ENCODE measurements at regions not wholly inside any gene's neighbourhood (a gene's known extent, or its start where the extent isn't known, plus 50 kb on each side); places are given as distances from the start of the nearest gene placed in this dataset.
A peak's percentile ranks its signal among the peaks of the same experiment; 100 is the strongest.

DNA sequence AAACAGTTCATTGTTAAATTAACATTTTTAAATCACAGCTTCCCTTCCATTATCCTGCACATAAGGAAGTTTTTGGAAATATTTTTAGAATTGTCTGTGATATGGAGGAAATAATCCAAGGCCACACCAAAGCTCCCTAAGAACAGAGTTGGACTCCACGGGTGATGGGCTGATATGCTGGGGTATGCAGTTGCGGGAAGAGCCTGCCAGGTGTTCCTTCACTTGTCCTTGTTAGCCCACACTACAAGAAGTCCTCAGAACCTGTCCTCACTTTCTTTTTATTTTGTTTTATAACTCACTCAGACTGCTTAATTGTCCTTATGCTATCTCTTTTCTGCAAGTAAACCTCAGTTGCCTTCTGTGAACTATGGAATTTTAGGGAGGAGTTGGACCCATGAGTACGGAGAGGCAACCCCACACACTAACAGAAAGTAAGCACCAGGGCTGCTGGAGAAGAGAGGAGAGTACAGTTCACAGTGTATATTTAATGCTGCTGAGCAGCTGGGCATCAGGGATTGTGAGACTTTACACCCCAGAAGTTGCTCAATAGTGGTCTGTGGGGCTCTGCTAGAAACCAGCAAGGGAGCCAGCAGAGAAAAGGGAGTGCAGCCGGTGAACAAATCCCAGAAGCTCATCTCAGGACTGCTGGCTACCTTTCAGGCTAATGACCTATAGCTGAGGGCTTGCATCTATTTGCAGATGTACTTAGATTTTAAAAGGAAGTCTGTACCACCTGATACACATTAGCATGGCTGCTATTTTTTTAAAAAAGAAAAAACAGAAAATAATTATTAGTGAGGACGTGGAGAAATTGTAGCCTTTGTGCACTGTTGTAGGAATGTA lies 64.6 kb upstream of the FOXN2 start:
- peak in 1 of 4 donors; percentile 7 for DNase-seq (ENCODE audit: low read depth in 4 of 4, low spot score in 3 of 4)

DNA sequence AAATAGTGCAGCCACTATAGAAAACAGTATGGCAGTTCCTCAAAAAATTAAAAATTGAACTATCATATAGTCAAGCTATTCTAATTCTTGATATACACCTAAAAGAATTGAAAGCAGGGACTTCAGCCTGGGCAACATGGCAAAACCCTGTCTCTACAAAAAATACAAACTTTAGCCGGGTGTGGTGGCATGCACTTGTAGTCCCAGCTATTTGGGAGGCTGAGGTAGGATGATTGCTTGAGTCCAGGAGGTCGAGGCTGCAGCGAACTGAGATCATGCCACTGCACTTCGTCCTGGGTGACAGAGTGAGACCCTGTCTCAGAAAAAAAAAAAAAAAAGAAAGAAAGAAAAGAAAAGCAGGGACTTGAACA lies 64.0 kb upstream of the FOXN2 start:
- no peak for DNase-seq (ENCODE audit: low read depth in 4 of 4, low spot score in 3 of 4)

DNA sequence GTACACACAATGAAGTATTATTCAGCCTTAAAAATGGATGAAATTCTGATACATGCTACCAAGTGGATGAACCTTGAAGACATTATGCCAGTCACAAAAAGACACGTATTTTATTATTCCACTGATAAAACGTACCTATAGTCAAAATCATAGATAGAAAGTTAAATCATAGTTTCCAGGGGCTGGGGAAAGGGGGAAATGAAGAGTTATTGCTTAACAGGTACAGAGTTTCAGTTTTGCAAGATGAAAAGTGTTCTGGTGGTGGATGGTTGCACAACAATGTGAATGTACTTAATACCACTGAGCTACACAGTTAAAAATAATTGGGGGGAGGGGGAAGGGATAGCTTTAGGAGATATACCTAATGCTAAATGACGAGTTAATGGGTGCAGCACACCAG lies 63.5 kb upstream of the FOXN2 start:
- DNase-seq (ENCODE audit: low read depth in 4 of 4, low spot score in 3 of 4), result no peak

DNA sequence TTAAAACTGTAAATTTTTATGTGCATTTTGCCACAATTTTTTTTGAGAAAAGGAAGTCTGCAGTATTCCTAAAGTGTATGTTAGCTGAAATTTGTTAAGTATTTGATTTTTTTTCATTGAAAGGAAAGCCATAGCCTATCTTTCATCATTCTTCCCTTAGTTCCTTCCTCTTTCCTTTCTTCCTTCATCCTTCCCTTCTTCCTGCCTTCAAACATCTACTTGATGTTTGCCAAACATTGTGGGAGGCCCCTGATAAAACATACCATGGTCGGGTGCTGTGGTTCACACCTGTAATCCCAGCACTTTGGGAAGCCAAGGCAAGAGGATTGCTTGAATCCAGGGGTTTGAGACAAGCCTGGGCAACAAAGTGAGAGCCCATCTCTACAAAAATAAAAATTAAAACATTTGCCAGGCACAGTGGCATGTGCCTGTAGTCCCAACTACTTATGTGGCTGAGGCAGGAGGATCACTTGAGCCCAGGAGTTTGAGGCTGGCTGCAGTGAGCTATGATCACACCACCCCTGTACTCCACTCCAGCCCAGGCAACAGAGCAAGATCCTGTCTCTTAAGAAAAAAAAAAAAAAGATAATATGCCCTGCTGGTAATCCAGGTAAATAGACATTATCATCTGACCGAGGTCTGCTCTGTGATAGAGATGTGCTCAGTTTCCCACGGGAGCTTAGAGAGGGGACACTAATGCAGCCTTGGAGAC lies 62.9 kb upstream of the FOXN2 start:
- DNase-seq (ENCODE audit: low read depth in 4 of 4, low spot score in 3 of 4), result no peak

DNA sequence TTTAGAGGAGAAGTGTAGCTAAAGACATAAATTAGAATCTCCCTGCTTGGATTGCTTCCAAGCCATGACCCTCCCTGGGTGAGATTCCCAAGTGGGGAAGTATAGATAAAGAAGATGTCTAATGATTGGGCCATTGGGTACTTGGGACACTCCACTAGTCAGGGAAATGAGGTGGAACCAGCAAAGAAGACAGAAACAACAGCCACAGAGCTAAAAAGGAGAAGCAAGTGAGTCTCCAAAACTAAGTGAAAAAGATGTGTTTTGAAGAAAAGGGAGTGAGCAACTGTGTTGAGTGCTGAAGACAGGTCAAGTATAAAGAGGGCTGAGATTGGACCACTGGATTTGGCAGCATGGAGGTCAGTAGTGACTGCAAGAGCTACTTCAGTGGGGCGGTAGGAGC lies 61.2 kb upstream of the FOXN2 start:
- no peak for DNase-seq (ENCODE audit: low read depth in 4 of 4, low spot score in 3 of 4)

DNA sequence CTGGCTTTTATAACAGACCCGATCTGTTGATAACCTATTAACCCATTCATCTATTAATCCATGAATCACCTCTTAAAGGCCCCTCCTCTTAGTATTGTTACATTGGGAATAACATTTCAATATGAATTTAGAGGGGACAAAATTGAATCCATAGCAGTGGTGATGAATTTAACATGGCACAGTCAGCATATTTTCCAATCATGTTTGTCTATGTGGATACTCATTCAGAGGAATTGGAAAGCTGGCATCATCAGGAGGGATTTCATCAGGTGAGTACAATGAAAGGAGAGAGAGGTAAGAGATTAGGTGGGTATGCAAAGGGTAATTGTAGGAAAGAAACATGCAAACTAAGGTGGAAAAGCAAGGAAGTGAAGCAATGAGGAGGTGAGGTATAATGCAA lies 59.6 kb upstream of the FOXN2 start:
- no peak for DNase-seq (ENCODE audit: low read depth in 4 of 4, low spot score in 3 of 4)

DNA sequence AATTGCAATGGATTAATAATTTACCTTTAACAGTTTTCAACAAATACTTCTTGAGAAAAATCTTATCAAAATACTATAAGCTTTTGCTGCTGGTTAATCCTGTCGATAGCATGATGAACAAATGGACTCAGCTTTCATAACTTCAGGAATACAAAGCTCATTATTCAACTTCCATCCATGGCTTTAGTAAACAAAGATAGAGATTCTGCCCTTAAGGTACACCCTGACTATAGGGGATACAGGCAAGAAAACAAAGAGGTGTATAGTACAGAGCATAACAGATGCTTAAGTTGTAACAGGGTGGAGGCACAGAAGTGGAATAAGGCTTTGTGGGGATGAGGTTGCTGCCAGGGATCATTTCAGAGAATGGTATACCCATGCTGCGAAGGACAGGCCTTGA lies 57.0 kb upstream of the FOXN2 start:
- DNase-seq (ENCODE audit: low read depth in 4 of 4, low spot score in 3 of 4), result no peak

DNA sequence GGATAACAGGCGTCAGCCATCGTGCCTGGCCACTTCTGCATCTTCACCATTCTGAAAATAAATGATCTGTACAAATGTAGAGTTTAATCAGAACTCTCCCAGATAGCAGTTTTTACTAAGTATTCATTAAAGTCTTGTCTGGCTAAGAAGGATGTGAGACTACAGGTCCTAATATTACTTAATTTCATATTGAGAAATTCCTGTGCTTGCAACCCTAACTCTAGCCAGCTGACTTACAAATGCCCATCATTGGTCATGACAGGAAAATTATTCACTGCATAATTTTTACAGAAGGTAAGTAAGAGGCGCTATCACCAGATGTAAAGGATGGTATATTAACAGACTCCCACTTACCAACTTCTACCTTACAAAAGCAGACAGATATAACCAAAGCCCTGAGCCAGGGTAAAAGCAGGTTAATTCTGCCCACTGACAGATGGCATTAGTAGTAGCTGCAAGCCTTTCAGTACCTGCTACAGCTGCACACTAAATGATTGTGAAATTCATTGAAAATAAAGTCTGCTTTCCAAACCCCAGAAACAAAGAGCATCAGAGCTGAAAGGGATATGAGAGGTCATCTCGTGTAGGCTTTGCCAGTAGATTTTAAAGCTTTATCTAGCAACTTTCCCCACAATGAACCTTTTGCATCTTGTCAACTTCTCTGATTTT lies 55.9 kb upstream of the FOXN2 start:
- no peak for DNase-seq (ENCODE audit: low read depth in 4 of 4, low spot score in 3 of 4)

DNA sequence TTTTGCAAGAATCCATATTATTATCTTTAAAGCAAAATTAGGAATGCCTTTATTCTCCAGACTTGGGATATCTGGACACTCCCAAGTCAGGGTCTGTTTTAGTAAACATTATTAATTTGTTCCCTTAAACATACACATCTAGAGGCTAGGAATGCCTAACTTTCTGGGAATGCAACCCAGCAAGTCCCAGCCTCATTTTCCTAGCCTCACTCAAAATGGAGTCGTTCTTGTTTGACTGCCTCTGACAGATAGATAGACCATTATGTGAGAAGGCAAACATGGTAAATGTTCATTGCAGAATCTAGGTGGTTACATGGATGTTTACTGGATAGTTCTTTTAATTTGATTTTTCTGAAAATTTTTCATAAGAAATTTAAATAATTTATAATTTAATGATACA lies 54.7 kb upstream of the FOXN2 start:
- no peak for DNase-seq (ENCODE audit: low read depth in 4 of 4, low spot score in 3 of 4)

DNA sequence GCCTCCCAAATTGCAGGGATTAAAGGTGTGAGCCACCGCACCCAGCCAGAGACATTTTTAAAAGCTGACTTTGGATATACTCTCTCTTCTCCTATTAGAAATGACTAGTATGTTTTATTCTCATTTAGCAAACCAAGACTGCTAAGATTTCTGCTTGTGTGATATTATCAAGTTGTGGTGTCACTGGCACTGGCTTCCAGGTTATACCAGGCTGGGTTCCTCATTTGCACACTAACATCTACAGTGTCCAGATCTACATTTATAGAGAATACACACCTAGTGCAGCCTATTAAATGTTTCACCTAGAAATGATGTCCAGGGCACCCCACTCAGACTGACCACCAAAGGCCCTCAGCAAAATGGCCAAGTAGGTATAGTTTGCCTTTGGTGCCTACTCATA lies 49.9 kb upstream of the FOXN2 start:
- no peak for DNase-seq (ENCODE audit: low read depth in 4 of 4, low spot score in 3 of 4)

Measured in right renal pelvis (tissue), 4 donors.